LNCAP (cell line): ENCODE measurements at regions not wholly inside any gene's neighbourhood (a gene's known extent, or its start where the extent isn't known, plus 50 kb on each side); places are given as distances from the start of the nearest gene placed in this dataset.

Experiments
- TF ChIP-seq, protein P1 (sequence below): fragments of 450-650 bp; IDR thresholded peaks from 2 replicates; pipeline ENCODE4 v1.5.1; 2017; ENCODE audit warnings: mild to moderate bottlenecking

GRCh38 chr2:19120941-19121750 is 237.3 kb downstream of the OSR1 start:
- TF ChIP-seq, protein P1, sequence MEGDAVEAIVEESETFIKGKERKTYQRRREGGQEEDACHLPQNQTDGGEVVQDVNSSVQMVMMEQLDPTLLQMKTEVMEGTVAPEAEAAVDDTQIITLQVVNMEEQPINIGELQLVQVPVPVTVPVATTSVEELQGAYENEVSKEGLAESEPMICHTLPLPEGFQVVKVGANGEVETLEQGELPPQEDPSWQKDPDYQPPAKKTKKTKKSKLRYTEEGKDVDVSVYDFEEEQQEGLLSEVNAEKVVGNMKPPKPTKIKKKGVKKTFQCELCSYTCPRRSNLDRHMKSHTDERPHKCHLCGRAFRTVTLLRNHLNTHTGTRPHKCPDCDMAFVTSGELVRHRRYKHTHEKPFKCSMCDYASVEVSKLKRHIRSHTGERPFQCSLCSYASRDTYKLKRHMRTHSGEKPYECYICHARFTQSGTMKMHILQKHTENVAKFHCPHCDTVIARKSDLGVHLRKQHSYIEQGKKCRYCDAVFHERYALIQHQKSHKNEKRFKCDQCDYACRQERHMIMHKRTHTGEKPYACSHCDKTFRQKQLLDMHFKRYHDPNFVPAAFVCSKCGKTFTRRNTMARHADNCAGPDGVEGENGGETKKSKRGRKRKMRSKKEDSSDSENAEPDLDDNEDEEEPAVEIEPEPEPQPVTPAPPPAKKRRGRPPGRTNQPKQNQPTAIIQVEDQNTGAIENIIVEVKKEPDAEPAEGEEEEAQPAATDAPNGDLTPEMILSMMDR: no peak

GRCh38 chr2:19120181-19120580 is 238.2 kb downstream of the OSR1 start:
- TF ChIP-seq, protein P1: no peak

DNA sequence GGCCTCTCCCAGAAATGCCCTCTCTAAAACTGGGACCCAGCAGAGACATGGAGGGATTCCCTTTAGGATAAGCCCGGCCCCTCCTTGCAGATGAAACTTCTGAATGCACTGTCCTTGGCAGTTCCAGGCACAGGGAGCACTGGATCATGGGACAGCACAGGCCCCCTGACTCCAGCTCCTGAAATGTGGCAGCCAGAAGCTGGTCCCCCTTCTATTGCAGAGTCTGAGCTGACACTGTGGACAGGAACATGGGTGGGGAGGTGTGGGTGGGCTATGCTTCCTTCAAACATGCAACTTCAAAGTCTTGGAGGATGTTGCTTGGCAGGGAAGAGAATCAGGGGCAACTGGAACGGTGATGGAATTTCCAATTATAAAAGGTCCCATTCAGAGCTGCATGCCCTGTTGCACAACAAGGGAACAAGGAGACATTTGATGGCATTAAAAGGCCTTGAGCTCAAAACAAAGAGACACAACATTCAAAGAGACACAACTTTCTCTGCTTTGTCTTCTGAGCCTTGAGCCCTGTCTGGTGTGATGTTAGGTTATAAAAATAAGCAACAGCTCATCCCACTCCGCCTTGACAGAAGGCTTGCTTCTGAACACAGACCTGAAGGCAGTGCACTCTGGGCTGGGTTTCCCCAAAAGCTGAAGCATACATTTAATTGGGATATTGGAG is 239.0 kb downstream of the OSR1 start:
- TF ChIP-seq, protein P1: no peak

- TF ChIP-seq, protein P1: no peak
These were observed 241.5 kb downstream of the OSR1 start for GRCh38 chr2:19116918-19117317.

GRCh38 chr2:19114754-19115231 is 243.6 kb downstream of the OSR1 start:
- TF ChIP-seq, protein P1: no peak

DNA sequence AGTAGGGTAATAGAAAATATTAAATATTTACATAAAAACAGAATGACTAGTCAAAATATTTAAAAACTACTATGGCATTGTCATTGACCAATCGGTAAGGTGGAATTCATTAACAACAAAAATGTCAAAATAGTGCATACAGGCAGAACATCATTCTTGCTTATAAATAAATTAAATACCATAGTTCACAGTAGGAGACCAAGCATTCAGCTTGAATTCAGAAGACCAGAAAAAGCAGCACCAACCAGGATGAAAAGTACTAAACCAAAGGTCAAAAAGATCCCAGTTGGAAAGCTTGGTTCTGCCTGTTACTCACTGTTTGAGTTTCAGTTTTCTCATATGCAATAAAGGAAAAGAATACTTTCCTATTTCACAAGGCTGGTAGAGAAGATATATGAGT is 244.3 kb downstream of the OSR1 start:
- TF ChIP-seq, protein P1: no peak

- TF ChIP-seq, protein P1: no peak
These were observed 247.1 kb downstream of the OSR1 start for GRCh38 chr2:19111354-19111753.
